GM18502 (cell line): ENCODE measurements at regions not wholly inside any gene's neighbourhood (a gene's known extent, or its start where the extent isn't known, plus 50 kb on each side); places are given as distances from the start of the nearest gene placed in this dataset.

Experiments
- ATAC-seq: cut with Tn5 transposase; IDR thresholded peaks from one replicate; pipeline ENCODE4 v1.9.1; 2021; ENCODE audit warnings: mild to moderate bottlenecking; ENCODE audit not compliant: unreplicated experiment, poor library complexity

DNA sequence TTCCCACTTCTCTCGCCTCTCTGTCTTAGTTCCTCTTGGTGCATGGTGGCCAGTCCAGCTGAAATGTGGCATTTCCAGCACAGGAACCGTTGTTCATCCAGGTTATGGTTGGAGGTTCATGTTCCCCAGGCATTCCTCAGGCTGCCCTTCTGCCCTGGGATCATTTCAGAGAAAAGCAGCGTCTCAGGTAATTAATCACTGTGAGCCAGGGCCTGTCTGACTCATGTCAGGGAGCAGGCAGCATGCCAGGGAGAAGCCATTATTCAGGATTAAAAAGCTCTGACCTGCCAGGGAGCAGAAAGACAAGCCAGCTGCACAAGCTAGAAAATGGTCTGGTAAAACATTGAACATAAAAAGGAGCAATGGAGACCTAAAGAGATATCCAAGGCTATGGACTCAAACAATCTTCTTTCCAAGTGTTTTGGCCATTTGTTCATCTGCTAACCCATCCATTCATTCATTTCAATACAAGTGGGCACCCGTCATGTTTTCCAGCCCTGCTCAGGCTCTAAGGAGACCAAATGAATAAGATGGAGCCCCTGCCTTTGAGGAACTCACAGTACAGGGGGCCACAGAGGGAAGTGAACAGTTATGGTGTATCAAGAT is 241.4 kb downstream of the DRD1 start:
- no peak for ATAC-seq

DNA sequence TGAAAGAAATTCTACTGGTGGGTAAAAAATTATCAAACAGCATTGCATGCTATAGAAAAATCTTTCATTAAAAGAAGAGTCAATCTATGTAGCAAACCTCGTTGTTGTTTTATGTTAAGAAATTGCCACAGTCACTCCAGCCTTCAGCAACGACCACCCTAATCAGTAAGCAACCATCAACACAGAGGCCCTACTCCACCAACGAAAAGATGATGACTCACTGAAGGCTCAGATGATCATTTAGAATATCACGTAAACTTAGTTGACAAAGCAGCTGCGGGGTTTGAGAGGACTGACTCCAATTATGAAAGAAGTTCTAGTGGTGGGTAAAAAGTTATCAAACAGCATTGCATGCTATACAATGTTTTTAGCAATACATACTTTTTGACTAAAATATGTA is 242.6 kb downstream of the DRD1 start:
- ATAC-seq, result no peak

DNA sequence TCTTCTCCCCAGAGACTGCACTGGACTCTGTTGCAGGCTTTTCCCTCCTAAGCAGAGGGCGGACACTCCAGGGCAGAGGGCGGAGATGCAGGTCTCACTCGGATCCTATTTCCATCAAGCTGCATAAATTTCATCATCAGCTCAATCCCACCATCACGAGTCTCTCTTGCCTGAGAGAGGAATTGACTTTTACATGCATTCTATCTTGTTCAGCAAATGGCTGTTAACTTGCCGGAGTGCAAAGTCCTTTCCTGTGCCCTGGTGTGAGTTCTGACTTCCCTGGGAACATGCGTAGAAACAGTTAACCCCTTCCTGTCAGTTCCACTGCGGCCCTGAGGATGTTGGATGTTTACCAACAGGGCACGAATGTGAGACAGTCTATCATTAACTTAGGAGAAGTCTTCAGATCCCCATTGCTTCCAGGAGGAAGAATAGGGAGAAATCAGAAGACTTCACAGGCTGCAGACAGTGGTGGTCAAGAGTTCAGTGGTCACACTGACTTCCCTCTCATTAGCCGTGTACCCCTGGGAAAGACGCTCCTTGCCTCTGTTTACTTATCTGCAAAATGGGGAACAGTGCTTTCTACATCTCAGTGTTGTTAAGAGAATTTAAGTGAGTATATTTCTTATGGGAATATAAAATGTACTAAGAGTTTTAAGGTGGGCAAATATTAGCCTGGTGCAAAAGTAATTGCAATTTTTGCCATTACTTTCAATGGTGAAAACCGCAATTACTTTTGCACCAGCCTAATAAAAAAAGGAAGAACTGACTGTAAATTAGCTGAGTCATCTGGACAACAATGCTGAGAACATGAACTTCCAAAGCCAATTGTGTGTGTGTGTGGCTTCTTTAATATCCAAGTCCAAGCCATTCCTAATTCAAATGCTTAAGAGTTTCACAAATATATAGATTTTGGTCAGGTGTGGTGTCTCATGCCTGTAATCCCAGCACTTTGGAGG is 248.0 kb downstream of the DRD1 start:
- ATAC-seq, result no peak

DNA sequence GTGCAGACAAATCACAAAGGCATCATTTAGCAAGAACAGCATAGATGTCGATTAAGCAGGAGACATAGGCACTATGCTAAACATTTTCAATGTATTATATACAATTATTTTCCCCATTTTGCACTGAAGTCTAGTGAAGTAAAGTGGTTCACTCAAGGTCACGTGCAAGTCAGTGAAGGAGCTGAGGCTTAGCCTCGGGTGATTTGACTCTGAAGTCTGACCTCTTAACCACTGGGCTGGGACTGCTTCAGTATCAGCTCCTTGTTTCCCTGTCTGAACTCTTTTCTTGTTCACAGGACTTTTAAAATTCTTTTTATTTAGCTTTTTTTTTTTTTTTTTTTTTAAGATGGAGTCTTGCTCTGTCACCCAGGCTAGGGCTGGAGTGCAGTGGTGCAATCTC is 262.7 kb downstream of the DRD1 start:
- ATAC-seq, result no peak

DNA sequence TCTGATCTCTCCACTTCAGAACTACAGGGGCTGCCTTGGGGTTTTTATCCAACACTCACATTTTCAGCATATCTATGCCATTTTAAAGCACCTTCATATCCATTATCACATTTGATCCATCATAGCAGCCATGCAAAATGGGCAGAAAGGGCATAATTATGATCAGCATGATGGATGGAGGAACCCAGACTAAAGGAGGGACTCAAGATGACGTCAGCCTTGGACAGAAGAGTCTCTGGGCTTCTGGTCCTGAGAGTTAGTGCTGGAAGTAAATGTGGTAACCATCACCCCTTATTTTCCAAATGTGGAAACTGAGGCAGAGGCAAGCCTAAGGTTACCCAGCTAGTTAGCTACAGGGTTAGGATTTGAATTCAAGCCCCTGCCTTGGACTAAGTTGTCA is 273.1 kb downstream of the DRD1 start:
- no peak for ATAC-seq

DNA sequence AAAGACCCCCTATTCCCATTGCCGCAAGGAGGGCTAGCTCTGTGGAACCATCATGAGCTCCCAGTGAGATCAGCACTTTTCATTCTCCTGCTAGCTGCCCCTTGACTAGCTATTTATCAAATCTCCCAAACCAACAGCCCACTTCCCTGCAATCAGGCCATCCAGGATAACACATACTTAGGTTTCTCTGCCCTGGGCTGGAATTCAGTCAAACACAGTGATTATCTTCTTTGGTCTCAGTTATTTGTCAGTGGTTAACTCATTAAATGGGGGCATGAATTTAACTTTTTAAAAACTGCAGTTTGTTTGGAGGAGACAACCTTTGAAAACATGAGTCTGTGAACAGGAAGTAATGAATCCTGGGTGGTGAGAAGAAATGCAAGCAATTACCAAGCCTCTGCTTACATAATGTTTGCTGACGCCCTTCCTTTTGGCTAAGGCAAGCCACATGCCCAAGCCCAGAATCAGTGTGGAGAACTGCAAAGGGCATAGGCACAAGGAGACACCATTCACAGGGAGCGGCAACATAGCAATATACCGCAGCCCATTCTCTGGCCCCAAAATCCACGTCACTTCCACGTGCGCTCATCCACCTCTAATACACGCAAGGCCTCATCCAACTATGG is 275.0 kb downstream of the DRD1 start:
- ATAC-seq, result no peak

DNA sequence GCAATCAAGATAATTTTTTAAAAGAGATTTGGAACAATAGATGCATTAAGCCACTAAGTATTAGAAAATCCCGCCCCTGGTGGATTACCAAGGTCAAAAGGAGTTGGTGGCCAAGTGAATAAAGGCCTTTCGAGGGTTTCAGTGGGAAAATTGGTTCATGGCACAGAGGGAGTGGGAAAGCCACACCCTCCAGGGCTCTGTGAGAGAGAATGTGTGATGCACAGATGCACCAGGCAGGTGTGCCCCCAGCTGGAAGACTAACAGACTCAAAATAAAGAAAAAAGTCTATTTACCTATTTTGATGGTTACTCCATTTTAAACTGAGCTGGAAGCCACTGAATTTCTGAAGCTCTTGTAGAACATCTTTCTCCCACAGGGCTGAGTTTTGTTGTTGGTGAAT is 278.0 kb downstream of the DRD1 start:
- ATAC-seq, result no peak

DNA sequence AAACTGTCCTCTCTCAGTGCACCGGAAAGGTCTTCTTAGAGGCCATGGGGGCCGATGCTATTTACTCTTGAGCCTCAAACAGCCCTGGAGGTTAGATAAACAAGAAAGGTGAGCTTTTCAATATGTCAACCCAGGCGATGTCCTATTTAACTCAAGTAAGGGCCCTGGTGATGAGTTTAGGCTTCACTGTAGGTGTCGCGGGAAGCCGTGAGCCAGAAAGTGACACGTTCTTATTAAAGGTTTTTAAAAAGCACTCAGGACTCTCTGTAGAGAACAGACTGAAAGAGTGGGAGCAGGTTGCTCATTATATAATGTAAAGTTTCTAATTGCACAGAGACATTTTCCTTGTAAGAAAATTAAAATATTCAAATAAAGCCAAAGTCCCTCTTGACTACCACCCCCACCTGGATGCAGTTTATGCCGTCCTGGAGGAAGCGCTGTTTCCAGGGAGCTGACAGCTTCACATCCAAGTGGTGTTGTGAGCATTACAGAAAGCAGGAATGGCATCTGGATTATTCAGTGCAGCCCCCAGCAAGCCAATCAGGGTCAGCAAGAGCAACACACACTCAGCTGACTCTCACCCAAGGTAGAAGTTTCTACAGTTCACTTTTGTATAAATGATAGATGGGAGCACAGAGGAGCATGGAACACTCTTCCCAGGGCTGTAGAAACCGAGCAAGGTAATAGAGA is 280.3 kb downstream of the DRD1 start:
- no peak for ATAC-seq

DNA sequence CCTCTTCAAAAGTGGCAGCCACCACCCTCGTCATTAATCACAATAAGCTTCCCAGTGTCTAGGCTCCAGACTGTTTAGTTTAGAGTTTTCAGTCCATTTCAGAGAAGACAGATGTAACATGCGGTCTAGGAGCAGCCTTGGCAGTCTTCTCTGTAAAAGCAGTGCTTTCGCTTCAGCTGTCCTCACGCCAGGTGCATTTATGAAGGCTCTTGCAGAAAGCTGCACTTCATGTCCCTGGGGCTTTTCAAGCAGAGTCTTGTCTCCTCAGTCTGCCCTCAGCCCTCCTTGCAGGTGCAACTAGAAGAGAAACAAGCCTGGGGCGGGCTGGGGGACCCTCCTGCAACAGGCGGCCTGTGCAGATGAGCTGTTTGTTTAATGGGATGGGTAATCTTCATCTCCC is 281.9 kb downstream of the DRD1 start:
- no peak for ATAC-seq

DNA sequence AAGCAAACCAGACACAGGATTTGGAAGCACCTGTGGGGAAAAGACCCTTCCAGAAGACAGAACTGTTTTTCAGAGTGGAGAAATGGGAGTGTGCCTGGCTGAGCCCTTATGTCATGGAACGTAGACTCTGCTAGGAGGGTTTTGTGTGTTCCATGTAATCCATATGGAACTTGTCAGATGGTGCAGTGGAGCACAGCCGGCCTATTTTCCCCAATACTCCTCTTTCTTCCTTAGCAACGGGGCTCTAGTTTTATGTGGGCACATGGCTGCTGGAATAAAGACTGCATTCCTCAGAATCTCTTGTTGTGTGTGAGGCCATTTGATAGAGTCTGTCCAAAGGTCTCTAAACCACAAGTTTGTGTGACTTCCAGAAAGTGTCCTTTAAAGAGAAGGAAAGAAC is 284.0 kb downstream of the DRD1 start:
- no peak for ATAC-seq

DNA sequence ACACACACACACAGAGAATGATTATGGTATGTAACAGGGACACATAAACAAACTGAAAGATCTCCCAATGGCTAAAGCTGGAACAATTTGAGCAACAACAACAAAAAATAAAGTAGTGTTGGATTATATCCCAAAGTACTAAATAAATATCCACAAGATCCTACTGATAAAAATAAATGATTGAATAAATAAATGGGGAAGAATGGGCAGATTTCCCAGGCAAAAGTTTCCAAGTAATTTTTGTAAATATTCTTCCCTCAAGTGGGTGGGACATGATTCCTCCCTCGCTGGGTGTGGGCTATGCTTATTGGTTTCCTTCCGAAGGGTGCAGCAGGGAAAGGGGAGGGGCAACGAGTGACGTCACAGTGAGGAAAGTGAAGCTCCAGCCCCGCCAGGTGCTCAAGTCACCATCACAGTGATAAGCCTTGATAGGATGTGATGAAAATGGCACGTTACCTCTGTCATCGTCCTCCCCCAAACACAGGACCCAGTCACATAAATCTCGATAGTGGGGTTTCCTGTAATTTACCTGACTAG is 295.3 kb downstream of the DRD1 start:
- ATAC-seq, result no peak

DNA sequence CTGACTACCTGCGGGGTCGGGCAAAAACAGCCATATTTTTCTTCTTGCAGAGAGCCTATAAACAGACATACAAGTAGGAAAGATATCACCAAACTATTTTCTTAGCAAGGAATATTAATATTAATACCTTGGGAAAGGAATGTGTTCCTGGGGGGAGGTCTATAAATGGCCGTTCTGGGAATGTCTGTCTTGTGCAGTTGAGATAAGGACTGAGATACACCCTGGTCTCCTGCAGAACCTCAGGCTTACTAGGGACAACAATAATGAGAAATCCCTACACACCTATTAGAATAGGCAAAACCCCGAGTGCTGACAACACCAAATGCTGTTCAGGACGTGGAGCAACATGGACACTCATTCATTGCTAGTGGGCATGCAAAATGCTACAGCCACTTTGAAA is 297.2 kb downstream of the DRD1 start:
- no peak for ATAC-seq

DNA sequence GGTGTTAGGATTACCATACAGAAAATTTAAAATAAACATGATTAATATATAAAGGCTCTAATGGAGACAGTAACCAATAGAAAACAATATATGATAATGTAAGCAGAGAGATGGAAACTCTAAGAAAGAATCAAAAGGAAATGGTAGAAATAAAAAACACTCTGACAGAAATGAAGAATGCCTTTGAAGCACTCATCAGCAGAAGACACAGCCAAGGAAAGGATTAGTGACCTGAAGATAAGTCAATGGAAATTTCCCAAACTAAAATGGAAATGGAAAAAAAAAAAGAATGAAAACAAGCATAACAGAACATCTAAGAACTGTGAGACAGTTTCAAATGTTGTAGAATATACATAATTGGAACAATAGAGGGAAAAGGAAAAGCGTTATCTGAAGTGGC is 302.6 kb downstream of the DRD1 start:
- ATAC-seq, result no peak

DNA sequence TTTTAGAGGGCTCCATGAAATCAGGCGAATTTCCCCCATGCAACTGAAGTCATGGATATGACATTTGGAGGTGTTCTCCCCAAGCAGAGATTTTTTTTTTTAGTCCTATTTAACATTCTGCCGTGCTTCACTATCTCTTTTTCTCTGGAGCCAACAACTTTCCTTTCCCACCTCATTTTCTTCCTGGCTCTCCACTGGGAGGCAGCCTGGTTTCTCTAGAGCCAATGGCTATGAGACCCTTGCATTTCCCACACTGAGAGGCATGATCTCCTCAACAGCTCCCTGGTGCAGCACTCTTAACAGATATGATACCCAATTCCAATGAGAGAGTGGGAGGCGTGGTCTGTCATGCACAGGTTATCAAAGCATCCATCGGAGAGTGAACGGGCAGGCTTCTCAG is 310.8 kb downstream of the DRD1 start:
- no peak for ATAC-seq

DNA sequence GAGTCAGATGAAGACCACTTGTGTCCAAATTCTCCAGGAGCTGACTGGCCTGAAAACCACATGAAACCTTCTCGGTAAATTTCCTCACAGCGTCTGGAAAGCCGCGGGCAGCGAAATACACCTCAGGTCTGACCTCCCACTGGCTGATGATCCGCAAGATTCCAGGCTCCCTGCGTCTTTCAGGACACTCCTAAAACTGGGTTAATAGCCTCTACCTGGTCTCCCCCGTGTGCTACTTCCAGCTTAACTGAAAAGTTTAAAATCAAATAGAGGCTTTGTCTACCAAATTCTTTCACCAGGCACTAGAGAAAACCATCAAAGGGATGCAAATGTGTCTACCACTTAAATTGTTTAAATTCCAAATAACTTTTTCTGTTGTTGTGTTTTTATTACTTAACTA is 312.6 kb downstream of the DRD1 start:
- no peak for ATAC-seq

DNA sequence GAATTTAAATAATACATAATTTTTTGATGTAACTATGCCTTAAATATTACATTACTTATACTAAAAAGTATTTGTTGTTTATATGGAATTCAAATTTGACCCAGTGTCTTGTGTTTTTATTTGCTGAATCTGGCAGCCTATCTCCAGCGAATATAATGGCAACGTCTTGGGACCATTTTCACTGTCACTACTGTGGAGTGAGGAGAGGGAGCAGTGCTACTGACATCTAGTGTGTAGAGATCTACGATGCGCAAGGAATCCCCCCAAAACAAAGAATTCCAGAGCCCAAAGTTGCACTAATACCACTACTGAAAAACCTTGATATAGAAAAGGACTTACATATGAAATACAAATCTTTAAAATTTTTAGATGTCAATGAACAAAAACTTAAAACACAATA is 314.4 kb downstream of the DRD1 start:
- ATAC-seq, result no peak

DNA sequence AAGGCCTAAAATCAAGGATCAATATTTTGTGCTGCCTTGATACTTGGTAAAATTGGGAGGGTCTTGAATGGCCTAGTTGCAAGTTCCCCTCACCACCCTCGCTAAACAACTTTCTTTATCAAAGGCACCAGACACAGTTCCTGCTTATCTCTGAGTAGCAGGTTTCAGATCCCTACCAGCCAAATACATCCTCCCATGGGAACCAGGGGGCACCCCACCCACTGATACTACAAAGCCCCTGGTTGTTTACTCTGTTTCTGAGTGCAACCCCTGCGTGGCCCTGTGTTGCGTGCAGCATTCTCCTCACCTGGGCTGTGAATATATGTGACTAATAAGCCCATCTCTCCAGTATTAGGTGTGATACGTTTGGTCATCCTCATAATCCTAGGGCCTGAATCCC is 314.9 kb downstream of the DRD1 start:
- ATAC-seq, result no peak

DNA sequence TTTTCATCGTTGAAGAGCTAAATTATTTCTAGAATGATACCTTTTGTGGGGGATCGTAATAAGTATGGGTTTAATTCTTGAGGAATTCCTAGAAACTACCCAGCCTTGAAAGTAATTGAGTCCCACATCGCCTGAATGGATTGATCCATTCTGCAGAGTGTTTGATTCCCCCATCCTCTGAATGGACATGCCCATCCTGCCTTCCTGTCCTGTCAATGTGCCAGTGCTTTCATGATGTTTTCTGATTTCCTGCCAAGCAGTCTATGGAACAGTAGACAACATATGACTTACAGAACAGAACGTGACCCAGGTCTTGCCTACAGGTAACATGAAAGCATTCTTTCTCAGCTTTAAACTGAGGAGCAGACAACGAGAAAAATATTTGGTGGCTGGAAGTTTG is 319.2 kb downstream of the DRD1 start:
- ATAC-seq, result no peak

DNA sequence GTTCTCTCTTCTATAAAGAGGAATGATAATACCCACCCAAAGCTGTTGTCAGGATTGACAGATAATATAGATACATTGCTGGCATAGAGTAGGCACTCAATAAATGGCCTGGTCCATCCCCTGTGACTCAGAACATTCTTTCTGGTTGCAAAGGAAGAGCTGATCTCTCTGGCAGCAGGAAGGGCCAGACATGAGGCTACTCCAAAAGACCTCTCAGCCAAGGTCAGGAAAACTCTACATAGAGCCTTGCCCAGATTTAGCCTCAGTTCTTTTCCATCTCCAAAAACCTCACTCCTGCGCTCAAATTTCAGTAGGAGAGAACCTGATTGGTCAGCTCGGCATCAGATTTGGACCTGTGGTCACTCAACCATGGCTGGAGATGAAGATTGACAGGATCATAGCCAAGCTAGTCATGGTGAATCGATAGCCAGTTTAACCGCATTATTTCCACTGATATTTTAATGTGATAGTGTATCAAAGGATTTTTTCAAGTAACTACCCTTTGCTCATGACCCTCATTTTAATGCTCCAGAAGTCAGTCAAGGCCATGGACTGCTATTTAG is 319.6 kb downstream of the DRD1 start:
- no peak for ATAC-seq

DNA sequence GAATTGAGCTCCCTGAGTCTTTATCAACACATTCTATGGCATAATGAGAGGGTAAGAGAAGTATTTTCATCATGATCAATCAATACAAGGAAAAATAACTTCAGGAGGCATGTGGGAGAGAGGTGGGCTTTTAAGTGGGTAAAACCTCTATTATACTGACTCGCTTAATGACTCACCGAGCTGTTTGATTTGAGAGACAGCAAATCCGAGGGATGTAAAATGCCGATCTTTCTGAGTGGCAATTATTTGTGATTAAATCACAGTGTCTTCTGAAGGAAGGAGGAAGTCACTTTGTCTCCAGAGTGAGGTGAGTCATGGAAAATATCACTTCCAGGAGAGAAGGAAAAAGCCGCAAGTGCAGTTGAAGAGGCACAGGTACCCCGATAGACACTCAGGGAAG is 320.4 kb downstream of the DRD1 start:
- no peak for ATAC-seq
